A549 (cell line): ENCODE measurements at regions not wholly inside any gene's neighbourhood (a gene's known extent, or its start where the extent isn't known, plus 50 kb on each side); places are given as distances from the start of the nearest gene placed in this dataset.

Experiments used
- ATAC-seq, 2 experiments: fragments of 200-7000 bp in 1 of 2; fragments of >200 bp in 1 of 2; cut with Nextera tagmentation in 1 of 2; cut with Tn5 transposase in 1 of 2; 3 replicates each; pipeline versions ENCODE4 v1.8.0 to v1.9.1; 2018 to 2020; ENCODE audit warnings: mild to moderate bottlenecking in 1 of 2, moderate library complexity in 1 of 2
- CTCF ChIA-PET: fragments of 300-600 bp; sonication (Branson Sonifier 250); formaldehyde crosslinking; extraction: SDS; loops from one replicate; lab custom pipeline; 2021; ENCODE audit warnings: antibody characterized with exemption, inconsistent platforms; lab: Yijun Ruan, JAX
- POLR2A ChIA-PET: fragments of 350-600 bp; formaldehyde crosslinking; extraction: SDS; loops from one replicate; lab custom pipeline; 2021; ENCODE audit warnings: antibody characterized with exemption, inconsistent platforms; lab: Yijun Ruan, JAX
- DNase-seq, 2 experiments: peaks; one replicate each; pipeline versions ENCODE4 v3.0.0 to v3.0.0-alpha.2; 2011 to 2016; ENCODE audit warnings: low read depth in 1 of 2, low spot score in 1 of 2
- FAIRE-seq: peaks from 2 replicates; lab custom pipeline; 2011; peaks lifted over from hg19 to GRCh38; lab: Jason Lieb, UNC
- H3K27ac ChIP-seq, 2 experiments: fragments of >200 bp; sonication (Bioruptor Twin); formaldehyde crosslinking; 3 replicates each; pipeline ENCODE4 v1.5.1; 2016 to 2017
- H3K4me1 ChIP-seq: fragments of >200 bp; sonication (Bioruptor Twin); formaldehyde crosslinking; 3 replicates; pipeline ENCODE4 v1.6.1; 2016
- H3K4me2 ChIP-seq: fragments of >200 bp; sonication (Bioruptor Twin); formaldehyde crosslinking; 3 replicates; pipeline ENCODE4 v1.6.1; 2016
- H3K4me3 ChIP-seq: fragments of >200 bp; sonication (Bioruptor Twin); formaldehyde crosslinking; 3 replicates; pipeline ENCODE4 v1.5.1; 2016
- H3K9me3 ChIP-seq: fragments of >200 bp; sonication (Bioruptor Twin); formaldehyde crosslinking; 3 replicates; pipeline ENCODE4 v1.6.1; 2016
- CHD4 ChIP-seq: fragments of 200-600 bp; sonication (generic); IDR thresholded peaks from 2 replicates; pipeline ENCODE4 v1.6.1; 2016; ENCODE audit warnings: antibody characterized with exemption, mild to moderate bottlenecking, borderline replicate concordance
- FOSL2 ChIP-seq, 2 experiments: fragments of 450-650 bp in 1 of 2; fragments of >200 bp in 1 of 2; sonication (Bioruptor Twin) in 1 of 2; formaldehyde crosslinking; IDR thresholded peaks; 2 replicates each; pipeline versions ENCODE4 v1.5.0 to v1.6.1; 2016 to 2020; ENCODE audit warnings: mild to moderate bottlenecking in 1 of 2, moderate library complexity in 1 of 2
- HES2 ChIP-seq: fragments of >200 bp; sonication (Bioruptor Twin); formaldehyde crosslinking; IDR thresholded peaks from 2 replicates; pipeline ENCODE4 v1.6.1; 2016
- HEYL ChIP-seq: fragments of 250-450 bp; sonication (Bioruptor Pico); IDR thresholded peaks from 2 replicates; pipeline ENCODE4 v1.8.0; 2021; ENCODE audit warnings: mild to moderate bottlenecking, moderate library complexity
- HOXA7 ChIP-seq: fragments of 250-450 bp; sonication (Bioruptor Pico); IDR thresholded peaks from 2 replicates; pipeline ENCODE4 v1.5.0; 2020; ENCODE audit warnings: mild to moderate bottlenecking, moderate library complexity
- HOXB13 ChIP-seq: fragments of 250-450 bp; sonication (Bioruptor Pico); IDR thresholded peaks from 2 replicates; pipeline ENCODE4 v1.5.0; 2020; ENCODE audit warnings: low read depth, mild to moderate bottlenecking, moderate library complexity
- JUN ChIP-seq, 2 experiments: fragments of >200 bp; sonication (Bioruptor Twin); formaldehyde crosslinking; IDR thresholded peaks; 2 replicates in 1 of 2; 3 replicates in 1 of 2; pipeline ENCODE4 v1.6.1; 2016 to 2017
- NPAS2 ChIP-seq: fragments of 250-450 bp; sonication (Bioruptor Pico); IDR thresholded peaks from 2 replicates; pipeline ENCODE4 v1.8.0; 2022; ENCODE audit warnings: mild to moderate bottlenecking, moderate library complexity, borderline replicate concordance
- PHF8 ChIP-seq: fragments of 200-600 bp; sonication (generic); IDR thresholded peaks from 2 replicates; pipeline ENCODE4 v1.6.1; 2016; ENCODE audit warnings: low read depth, mild to moderate bottlenecking, antibody characterized with exemption, moderate library complexity, borderline replicate concordance
- POLR2AphosphoS2 ChIP-seq: conservative IDR thresholded peaks from 2 replicates; pipeline ENCODE4 v1.6.1; 2012; ENCODE audit warnings: low read length, improper control_type of control experiment, inconsistent platforms
- RFX5 ChIP-seq: fragments of 450-650 bp; IDR thresholded peaks from 2 replicates; pipeline ENCODE4 v1.7.1; 2014; ENCODE audit warnings: antibody characterized with exemption, mild to moderate bottlenecking, moderate library complexity
- SMC3 ChIP-seq: fragments of >200 bp; sonication (Bioruptor Twin); formaldehyde crosslinking; IDR thresholded peaks from 3 replicates; pipeline ENCODE4 v1.6.1; 2018; ENCODE audit warnings: inconsistent platforms
- SREBF2 ChIP-seq: fragments of 450-650 bp; IDR thresholded peaks from 2 replicates; pipeline ENCODE4 v1.6.1; 2014; ENCODE audit warnings: mild to moderate bottlenecking, moderate library complexity
- ZNF302 ChIP-seq: fragments of 250-450 bp; sonication (Bioruptor Pico); IDR thresholded peaks from 2 replicates; pipeline ENCODE4 v1.9.0; 2021; ENCODE audit warnings: inconsistent platforms, mild to moderate bottlenecking, moderate library complexity
- WGBS: methylation state at CpG from one replicate; pipeline ENCODE4 v1.1.6; 2017; ENCODE audit errors: missing lambda C conversion rate; 5-methylcytosine and 5-hydroxymethylcytosine counted together
- TF ChIP-seq, protein P1 (sequence below): fragments of 150-350 bp; IDR thresholded peaks from 2 replicates; pipeline ENCODE4 v1.6.1; 2014; ENCODE audit warnings: low read depth, mild to moderate bottlenecking, low read length
- TF ChIP-seq, protein P2 (sequence below): fragments of >200 bp; sonication (Bioruptor Twin); formaldehyde crosslinking; IDR thresholded peaks from 3 replicates; pipeline ENCODE4 v1.5.1; 2016
- TF ChIP-seq, protein P3 (sequence below): fragments of >200 bp; sonication (Bioruptor Twin); formaldehyde crosslinking; IDR thresholded peaks from 3 replicates; pipeline ENCODE4 v1.6.1; 2016

GRCh38 chr20:21944227-21944626 is 238.8 kb downstream of the PAX1 start:
- WGBS: 24% methylated on average over 5 of the region's 5 CpGs
- no peak overlapping the region for H3K4me2 ChIP-seq
- FAIRE-seq (no peak), DNase-seq (no peak), ATAC-seq (no peak)
- H3K4me1 ChIP-seq: no peaks in the 10 kb centered on the region
- ChIA-PET POLR2A (no interaction called here), CTCF (no interaction called here)
- no peaks in the 10 kb centered on the region; the same call in 2 of the 3 replicates for H3K9me3 ChIP-seq
- H3K4me3 ChIP-seq: no peak overlapping the region
- H3K27ac ChIP-seq: no peak overlapping the region
- TF ChIP-seq HOXA7 (CRISPR knock-in tag): no peak
- TF ChIP-seq RFX5: no peak
- no peak for TF ChIP-seq PHF8
- TF ChIP-seq JUN (IDR thresholded peaks at IDR 0.05): no peak
- TF ChIP-seq FOSL2 (IDR thresholded peaks at IDR 0.05): no peak
- no peak for TF ChIP-seq FOSL2 (CRISPR knock-in tag; IDR thresholded peaks at IDR 0.05)
- TF ChIP-seq SMC3: no peak

- no peak overlapping the region for H3K4me2 ChIP-seq
- no peaks in the 10 kb centered on the region for H3K4me1 ChIP-seq
- WGBS: 11% methylated on average over 8 of the region's 8 CpGs
- ChIA-PET CTCF (interaction anchor here (1.3 kb wide), 1 partner anchor 38 kb away, joined by 4 read pairs; no protein-coding TSS in a partner anchor), POLR2A (no interaction called here)
- no peak overlapping the region for H3K4me3 ChIP-seq
- no peak for FAIRE-seq
- no peak for ATAC-seq
- H3K27ac ChIP-seq: no peak overlapping the region
- TF ChIP-seq CHD4: no peak
- TF ChIP-seq SREBF2: no peak
- TF ChIP-seq, protein P1, sequence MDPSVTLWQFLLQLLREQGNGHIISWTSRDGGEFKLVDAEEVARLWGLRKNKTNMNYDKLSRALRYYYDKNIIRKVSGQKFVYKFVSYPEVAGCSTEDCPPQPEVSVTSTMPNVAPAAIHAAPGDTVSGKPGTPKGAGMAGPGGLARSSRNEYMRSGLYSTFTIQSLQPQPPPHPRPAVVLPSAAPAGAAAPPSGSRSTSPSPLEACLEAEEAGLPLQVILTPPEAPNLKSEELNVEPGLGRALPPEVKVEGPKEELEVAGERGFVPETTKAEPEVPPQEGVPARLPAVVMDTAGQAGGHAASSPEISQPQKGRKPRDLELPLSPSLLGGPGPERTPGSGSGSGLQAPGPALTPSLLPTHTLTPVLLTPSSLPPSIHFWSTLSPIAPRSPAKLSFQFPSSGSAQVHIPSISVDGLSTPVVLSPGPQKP: no peak
- TF ChIP-seq HEYL (CRISPR knock-in tag): no peak
- TF ChIP-seq, protein P2, sequence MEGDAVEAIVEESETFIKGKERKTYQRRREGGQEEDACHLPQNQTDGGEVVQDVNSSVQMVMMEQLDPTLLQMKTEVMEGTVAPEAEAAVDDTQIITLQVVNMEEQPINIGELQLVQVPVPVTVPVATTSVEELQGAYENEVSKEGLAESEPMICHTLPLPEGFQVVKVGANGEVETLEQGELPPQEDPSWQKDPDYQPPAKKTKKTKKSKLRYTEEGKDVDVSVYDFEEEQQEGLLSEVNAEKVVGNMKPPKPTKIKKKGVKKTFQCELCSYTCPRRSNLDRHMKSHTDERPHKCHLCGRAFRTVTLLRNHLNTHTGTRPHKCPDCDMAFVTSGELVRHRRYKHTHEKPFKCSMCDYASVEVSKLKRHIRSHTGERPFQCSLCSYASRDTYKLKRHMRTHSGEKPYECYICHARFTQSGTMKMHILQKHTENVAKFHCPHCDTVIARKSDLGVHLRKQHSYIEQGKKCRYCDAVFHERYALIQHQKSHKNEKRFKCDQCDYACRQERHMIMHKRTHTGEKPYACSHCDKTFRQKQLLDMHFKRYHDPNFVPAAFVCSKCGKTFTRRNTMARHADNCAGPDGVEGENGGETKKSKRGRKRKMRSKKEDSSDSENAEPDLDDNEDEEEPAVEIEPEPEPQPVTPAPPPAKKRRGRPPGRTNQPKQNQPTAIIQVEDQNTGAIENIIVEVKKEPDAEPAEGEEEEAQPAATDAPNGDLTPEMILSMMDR: no peak
- no peak for TF ChIP-seq HOXB13 (CRISPR knock-in tag)
- TF ChIP-seq NPAS2 (CRISPR knock-in tag): no peak
- TF ChIP-seq HES2: no peak
- TF ChIP-seq POLR2AphosphoS2: no peak
- TF ChIP-seq, protein P3, sequence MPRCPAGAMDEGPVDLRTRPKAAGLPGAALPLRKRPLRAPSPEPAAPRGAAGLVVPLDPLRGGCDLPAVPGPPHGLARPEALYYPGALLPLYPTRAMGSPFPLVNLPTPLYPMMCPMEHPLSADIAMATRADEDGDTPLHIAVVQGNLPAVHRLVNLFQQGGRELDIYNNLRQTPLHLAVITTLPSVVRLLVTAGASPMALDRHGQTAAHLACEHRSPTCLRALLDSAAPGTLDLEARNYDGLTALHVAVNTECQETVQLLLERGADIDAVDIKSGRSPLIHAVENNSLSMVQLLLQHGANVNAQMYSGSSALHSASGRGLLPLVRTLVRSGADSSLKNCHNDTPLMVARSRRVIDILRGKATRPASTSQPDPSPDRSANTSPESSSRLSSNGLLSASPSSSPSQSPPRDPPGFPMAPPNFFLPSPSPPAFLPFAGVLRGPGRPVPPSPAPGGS: no peak
- no peak for TF ChIP-seq ZNF302 (CRISPR knock-in tag)
- DNase-seq: no peak
- H3K9me3 ChIP-seq: no peaks in the 10 kb centered on the region; the same call in 2 of the 3 replicates
These were observed 236.7 kb downstream of the PAX1 start for GRCh38 chr20:21941941-21942805.
